ENCODE measurements at regions not wholly inside any gene's neighbourhood (a gene's known extent, or its start where the extent isn't known, plus 50 kb on each side); places are given as distances from the start of the nearest gene placed in this dataset.

- TF ChIP-seq POLR2A (IDR thresholded peaks at IDR 0.05), result no peak
- no peak for TF ChIP-seq EP300 (IDR thresholded peaks at IDR 0.05)
- no peak for TF ChIP-seq CTCF (IDR thresholded peaks at IDR 0.05)
- intact Hi-C loops (cut with DNase I), result no loop called here
- Histone ChIP-seq H3K36me3 (no peaks in the 10 kb centered on the region), H3K27ac (no peak overlapping the region), H3K27me3 (no peaks in the 10 kb centered on the region), H3K9me3 (no peaks in the 10 kb centered on the region), H3K4me1 (ENCODE audit: insufficient read depth) (no peaks in the 10 kb centered on the region), H3K4me3 (no peak overlapping the region)
- WGBS, 3 donors, result 15 to 19% (median 16%) methylated on average over 17 to 18 of the region's 18 CpGs
- DNase-seq, result peak in 4 of 5 donors; percentile 23 to 59 (median 36)
These were observed 58.9 kb upstream of the LAPTM5 start for GRCh38 chr1:30816211-30817076.

- no peak overlapping the region for H3K4me3 ChIP-seq
- TF ChIP-seq POLR2A (IDR thresholded peaks at IDR 0.05) (no peak), EP300 (IDR thresholded peaks at IDR 0.05) (no peak), CTCF (IDR thresholded peaks at IDR 0.05) (no peak)
- 87 to 93% (median 92%) methylated on average over 8 of the region's 8 CpGs for whole genome bisulfite sequencing, 3 donors
- no peaks in the 10 kb centered on the region for H3K4me1 ChIP-seq (ENCODE audit: insufficient read depth)
- H3K27ac ChIP-seq, result no peak overlapping the region
- H3K27me3 ChIP-seq, result no peaks in the 10 kb centered on the region
- intact Hi-C loops (cut with DNase I), result no loop called here
- no peaks in the 10 kb centered on the region for H3K36me3 ChIP-seq
- H3K9me3 ChIP-seq, result no peaks in the 10 kb centered on the region
- DNase-seq, result no peak
These were observed 58.0 kb upstream of the LAPTM5 start for GRCh38 chr1:30815556-30815955.

GRCh38 chr1:30814292-30814691 is 56.7 kb upstream of the LAPTM5 start:
- no peaks in the 10 kb centered on the region for H3K27me3 ChIP-seq
- no peak for DNase-seq
- H3K36me3 ChIP-seq, result no peaks in the 10 kb centered on the region
- H3K27ac ChIP-seq, result no peak overlapping the region
- intact Hi-C loops (cut with DNase I), result no loop called here
- H3K4me1 ChIP-seq (ENCODE audit: insufficient read depth), result no peaks in the 10 kb centered on the region
- no peak overlapping the region for H3K4me3 ChIP-seq
- TF ChIP-seq EP300 (IDR thresholded peaks at IDR 0.05), result no peak
- H3K9me3 ChIP-seq, result no peaks in the 10 kb centered on the region

- no peak for DNase-seq
- Histone ChIP-seq H3K4me3 (no peak overlapping the region), H3K9me3 (no peaks in the 10 kb centered on the region), H3K27ac (no peak overlapping the region), H3K4me1 (ENCODE audit: insufficient read depth) (no peaks in the 10 kb centered on the region), H3K36me3 (no peaks in the 10 kb centered on the region), H3K27me3 (no peaks in the 10 kb centered on the region)
- 67 to 77% (median 76%) methylated on average over 3 of the region's 3 CpGs for WGBS, 3 donors
- TF ChIP-seq EP300 (IDR thresholded peaks at IDR 0.05) (no peak), CTCF (IDR thresholded peaks at IDR 0.05) (no peak), POLR2A (IDR thresholded peaks at IDR 0.05) (no peak)
- intact Hi-C loops (cut with DNase I), result no loop called here
These were observed 54.5 kb upstream of the LAPTM5 start for GRCh38 chr1:30812076-30812475.

GRCh38 chr1:30811187-30811586 is 53.6 kb upstream of the LAPTM5 start:
- Histone ChIP-seq H3K9me3 (no peaks in the 10 kb centered on the region), H3K27me3 (no peaks in the 10 kb centered on the region), H3K27ac (no peak overlapping the region), H3K36me3 (no peaks in the 10 kb centered on the region), H3K4me1 (ENCODE audit: insufficient read depth) (no peaks in the 10 kb centered on the region), H3K4me3 (no peak overlapping the region)
- no peak for DNase-seq
- no peak for TF ChIP-seq POLR2A (IDR thresholded peaks at IDR 0.05)
- no peak for TF ChIP-seq CTCF (IDR thresholded peaks at IDR 0.05)
- TF ChIP-seq EP300 (IDR thresholded peaks at IDR 0.05), result no peak
- intact Hi-C loops (cut with DNase I), result no loop called here
